Activated CD4-positive, alpha-beta memory T cell treated with anti-CD3 and anti-CD28 coated beads, Interleukin-2, amount 10 ng/mL, durations not matched to agents 7 days and 5 days (primary cell): ENCODE measurements at regions not wholly inside any gene's neighbourhood (a gene's known extent, or its start where the extent isn't known, plus 50 kb on each side); places are given as distances from the start of the nearest gene placed in this dataset.
A peak's percentile ranks its signal among the peaks of the same experiment; 100 is the strongest.

ENCODE experiments used
- CTCF ChIA-PET: fragments of 350-600 bp; sonication (Branson Sonifier 250); formaldehyde crosslinking; loops from one replicate; lab custom pipeline; 2021; ENCODE audit warnings: antibody characterized with exemption, inconsistent platforms; lab: Charles Lee
- POLR2A ChIA-PET: fragments of 350-600 bp; sonication (Branson Sonifier 250); formaldehyde crosslinking; loops from one replicate; lab custom pipeline; 2021; ENCODE audit warnings: antibody characterized with exemption; lab: Charles Lee
- DNase-seq: peaks from one replicate; pipeline ENCODE4 v3.0.0-alpha.2; 2020
- H3K27ac Mint-ChIP-seq: one replicate; pipeline ENCODE4 v1.8.0; 2021; ENCODE audit warnings: mild to moderate bottlenecking, mixed read lengths
- H3K27me3 Mint-ChIP-seq: one replicate; pipeline ENCODE4 v1.8.0; 2021; ENCODE audit warnings: mixed read lengths
- H3K36me3 Mint-ChIP-seq: one replicate; pipeline ENCODE4 v1.8.0; 2021; ENCODE audit warnings: low read depth, mixed read lengths
- H3K4me1 Mint-ChIP-seq: one replicate; pipeline ENCODE4 v1.8.0; 2021; ENCODE audit warnings: mixed read lengths
- H3K4me3 Mint-ChIP-seq: one replicate; pipeline ENCODE4 v1.8.0; 2021; ENCODE audit warnings: mild to moderate bottlenecking, mixed read lengths
- H3K9me3 Mint-ChIP-seq: one replicate; pipeline ENCODE4 v1.8.0; 2021; ENCODE audit warnings: mixed read lengths

GRCh38 chr15:92524161-92524560 lies 130.5 kb downstream of the ST8SIA2 start:
- Mint-ChIP-seq H3K36me3 (no peaks in the 10 kb centered on the region), H3K4me1 (peaks cover 7% of the 10 kb centered on the region), H3K4me3 (no peak overlapping the region), H3K27me3 (peaks cover 5% of the 10 kb centered on the region), H3K27ac (no peak overlapping the region), H3K9me3 (no peaks in the 10 kb centered on the region)
- no peak for DNase-seq
- ChIA-PET CTCF (interaction anchor here (1.6 kb wide), 1 partner anchor 190 kb away, joined by 4 read pairs; no protein-coding TSS in a partner anchor), POLR2A (no interaction called here)

- H3K4me1 Mint-ChIP-seq = peaks cover 7% of the 10 kb centered on the region
- POLR2A ChIA-PET = no interaction called here
- H3K27me3 Mint-ChIP-seq = peaks cover 2% of the 10 kb centered on the region
- no peaks in the 10 kb centered on the region for H3K9me3 Mint-ChIP-seq
- H3K4me3 Mint-ChIP-seq = no peak overlapping the region
- CTCF ChIA-PET = interaction anchor here (4.2 kb wide), 1 partner anchor 193 kb away, joined by 45 read pairs; no protein-coding TSS in a partner anchor
- H3K27ac Mint-ChIP-seq = no peak overlapping the region
- no peaks in the 10 kb centered on the region for H3K36me3 Mint-ChIP-seq
- DNase-seq = no peak
Observed at GRCh38 chr15:92523176-92523575, 129.5 kb downstream of the ST8SIA2 start.

- peak; percentile 59 for DNase-seq
- H3K9me3 Mint-ChIP-seq = no peaks in the 10 kb centered on the region
- no peak overlapping the region for H3K4me3 Mint-ChIP-seq
- H3K36me3 Mint-ChIP-seq = no peaks in the 10 kb centered on the region
- H3K27ac Mint-ChIP-seq = no peak overlapping the region
- peaks cover 2% of the 10 kb centered on the region for H3K27me3 Mint-ChIP-seq
- ChIA-PET POLR2A (interaction anchor here (1.1 kb wide), 1 partner anchor 193 kb away, joined by 3 read pairs; no protein-coding TSS in a partner anchor), CTCF (interaction anchor here (0.6 to 4.2 kb wide), 5 partner anchors 33 to 1598 kb away, joined by 3 to 45 read pairs (median 4); no protein-coding TSS in a partner anchor)
- H3K4me1 Mint-ChIP-seq = peaks cover 7% of the 10 kb centered on the region
Observed at GRCh38 chr15:92521624-92522008, 127.9 kb downstream of the ST8SIA2 start.

GRCh38 chr15:92520914-92521623 lies 127.4 kb downstream of the ST8SIA2 start:
- Mint-ChIP-seq H3K4me1 (peaks cover 7% of the 10 kb centered on the region), H3K27me3 (peaks cover 2% of the 10 kb centered on the region), H3K4me3 (no peak overlapping the region), H3K27ac (no peak overlapping the region), H3K36me3 (no peaks in the 10 kb centered on the region), H3K9me3 (no peaks in the 10 kb centered on the region)
- POLR2A ChIA-PET = interaction anchor here (1.1 kb wide), 1 partner anchor 194 kb away, joined by 3 read pairs; no protein-coding TSS in a partner anchor
- DNase-seq = no peak
- CTCF ChIA-PET = interaction anchor here (1.0 to 4.2 kb wide), 4 partner anchors 34 to 1599 kb away, joined by 3 to 45 read pairs (median 4); no protein-coding TSS in a partner anchor

- H3K36me3 Mint-ChIP-seq = no peaks in the 10 kb centered on the region
- H3K4me1 Mint-ChIP-seq = peaks cover 7% of the 10 kb centered on the region
- DNase-seq = no peak
- H3K4me3 Mint-ChIP-seq = no peak overlapping the region
- H3K27me3 Mint-ChIP-seq = peaks cover 4% of the 10 kb centered on the region
- ChIA-PET POLR2A (no interaction called here), CTCF (interaction anchor here (4.2 kb wide), 1 partner anchor 196 kb away, joined by 45 read pairs; no protein-coding TSS in a partner anchor)
- no peak overlapping the region for H3K27ac Mint-ChIP-seq
- H3K9me3 Mint-ChIP-seq = no peaks in the 10 kb centered on the region
Observed at GRCh38 chr15:92519709-92520108, 126.0 kb downstream of the ST8SIA2 start.
